DND-41 (cell line): ENCODE measurements at regions not wholly inside any gene's neighbourhood (a gene's known extent, or its start where the extent isn't known, plus 50 kb on each side); places are given as distances from the start of the nearest gene placed in this dataset.

ENCODE experiments used
- EZH2 ChIP-seq: IDR thresholded peaks from 3 replicates; pipeline ENCODE4 v1.6.1; 2012; ENCODE audit warnings: borderline replicate concordance, low read depth, mild to moderate bottlenecking, moderate library complexity, low read length, inconsistent platforms; ENCODE audit not compliant: severe bottlenecking
- TF ChIP-seq, protein P1 (sequence below): IDR thresholded peaks from 2 replicates; pipeline ENCODE4 v1.5.1; 2012; ENCODE audit warnings: borderline replicate concordance, low read length, moderate library complexity, mild to moderate bottlenecking; ENCODE audit not compliant: poor library complexity, severe bottlenecking; ENCODE audit errors: extremely low read depth

GRCh38 chr7:112640685-112641084 lies 149.5 kb downstream of the TMEM168 start:
- TF ChIP-seq, protein P1, sequence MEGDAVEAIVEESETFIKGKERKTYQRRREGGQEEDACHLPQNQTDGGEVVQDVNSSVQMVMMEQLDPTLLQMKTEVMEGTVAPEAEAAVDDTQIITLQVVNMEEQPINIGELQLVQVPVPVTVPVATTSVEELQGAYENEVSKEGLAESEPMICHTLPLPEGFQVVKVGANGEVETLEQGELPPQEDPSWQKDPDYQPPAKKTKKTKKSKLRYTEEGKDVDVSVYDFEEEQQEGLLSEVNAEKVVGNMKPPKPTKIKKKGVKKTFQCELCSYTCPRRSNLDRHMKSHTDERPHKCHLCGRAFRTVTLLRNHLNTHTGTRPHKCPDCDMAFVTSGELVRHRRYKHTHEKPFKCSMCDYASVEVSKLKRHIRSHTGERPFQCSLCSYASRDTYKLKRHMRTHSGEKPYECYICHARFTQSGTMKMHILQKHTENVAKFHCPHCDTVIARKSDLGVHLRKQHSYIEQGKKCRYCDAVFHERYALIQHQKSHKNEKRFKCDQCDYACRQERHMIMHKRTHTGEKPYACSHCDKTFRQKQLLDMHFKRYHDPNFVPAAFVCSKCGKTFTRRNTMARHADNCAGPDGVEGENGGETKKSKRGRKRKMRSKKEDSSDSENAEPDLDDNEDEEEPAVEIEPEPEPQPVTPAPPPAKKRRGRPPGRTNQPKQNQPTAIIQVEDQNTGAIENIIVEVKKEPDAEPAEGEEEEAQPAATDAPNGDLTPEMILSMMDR = no peak
- TF ChIP-seq EZH2 = no peak
